DND-41 (cell line): ENCODE measurements at regions not wholly inside any gene's neighbourhood (a gene's known extent, or its start where the extent isn't known, plus 50 kb on each side); places are given as distances from the start of the nearest gene placed in this dataset.

Experiments
- ATAC-seq: fragments of 200-7000 bp; cut with Tn5 transposase; 3 replicates; pipeline ENCODE4 v1.9.1; 2021; ENCODE audit warnings: low read depth; ENCODE audit not compliant: insufficient read depth
- DNase-seq: peaks from one replicate; pipeline ENCODE4 v3.0.0-alpha.2; 2020
- H2AFZ ChIP-seq: 2 replicates; pipeline ENCODE4 v1.6.0; 2012; ENCODE audit warnings: low read depth, low read length
- H3K27ac ChIP-seq: 2 replicates; pipeline ENCODE4 v1.5.1; 2012; ENCODE audit warnings: low read length, inconsistent platforms
- H3K27me3 ChIP-seq: fragments of 200-600 bp; sonication (generic); 2 replicates; pipeline ENCODE4 v1.6.0; 2012; ENCODE audit warnings: low read length, mild to moderate bottlenecking, inconsistent platforms; ENCODE audit not compliant: insufficient read depth, poor library complexity
- H3K36me3 ChIP-seq: 2 replicates; pipeline ENCODE4 v1.5.1; 2012; ENCODE audit warnings: low read length, inconsistent platforms; ENCODE audit not compliant: insufficient read depth
- H3K4me1 ChIP-seq: 2 replicates; pipeline ENCODE4 v1.5.1; 2012; ENCODE audit warnings: mild to moderate bottlenecking, low read length; ENCODE audit not compliant: insufficient read depth
- H3K4me2 ChIP-seq: 2 replicates; pipeline ENCODE4 v1.6.0; 2012; ENCODE audit warnings: mild to moderate bottlenecking, moderate library complexity, low read length, inconsistent platforms; ENCODE audit not compliant: insufficient read depth
- H3K4me3 ChIP-seq, 2 experiments: fragments of 200-600 bp in 1 of 2; shearing (Covaris generic) in 1 of 2; 2 replicates each; pipeline ENCODE4 v1.5.1; 2012 to 2016; ENCODE audit warnings: inconsistent platforms in 2 of 2, low read length in 2 of 2, mild to moderate bottlenecking in 2 of 2, low read depth in 1 of 2, moderate library complexity in 1 of 2
- H3K79me2 ChIP-seq: 2 replicates; pipeline ENCODE4 v1.6.0; 2012; ENCODE audit warnings: low read length, inconsistent platforms; ENCODE audit not compliant: insufficient read depth
- H3K9ac ChIP-seq: 2 replicates; pipeline ENCODE4 v1.6.0; 2012; ENCODE audit warnings: low read depth, mild to moderate bottlenecking, inconsistent platforms, low read length, moderate library complexity
- H3K9me3 ChIP-seq: 2 replicates; pipeline ENCODE4 v1.5.1; 2012; ENCODE audit warnings: low read length, moderate library complexity, mild to moderate bottlenecking, inconsistent platforms; ENCODE audit not compliant: insufficient read depth, severe bottlenecking
- H4K20me1 ChIP-seq: 2 replicates; pipeline ENCODE4 v1.6.0; 2012; ENCODE audit warnings: low read length; ENCODE audit not compliant: insufficient read depth
- CTCF ChIP-seq: IDR thresholded peaks from 2 replicates; pipeline ENCODE4 v1.5.1; 2012; ENCODE audit warnings: borderline replicate concordance, low read length, moderate library complexity, mild to moderate bottlenecking; ENCODE audit not compliant: poor library complexity, severe bottlenecking; ENCODE audit errors: extremely low read depth
- EZH2 ChIP-seq: IDR thresholded peaks from 3 replicates; pipeline ENCODE4 v1.6.1; 2012; ENCODE audit warnings: borderline replicate concordance, low read depth, mild to moderate bottlenecking, moderate library complexity, low read length, inconsistent platforms; ENCODE audit not compliant: severe bottlenecking

- H2AFZ ChIP-seq, result no peak overlapping the region
- no peaks in the 10 kb centered on the region for H3K4me1 ChIP-seq
- TF ChIP-seq CTCF, result no peak
- TF ChIP-seq EZH2, result no peak
- H3K9me3 ChIP-seq, result no peaks in the 10 kb centered on the region
- H3K36me3 ChIP-seq, result no peaks in the 10 kb centered on the region
- DNase-seq (no peak), ATAC-seq (no peak)
- no peak overlapping the region for H3K27ac ChIP-seq
- no peak overlapping the region for H3K9ac ChIP-seq
- H4K20me1 ChIP-seq, result no peaks in the 10 kb centered on the region
- no peak overlapping the region for H3K4me3 ChIP-seq
- H3K27me3 ChIP-seq, result no peaks in the 10 kb centered on the region
- H3K79me2 ChIP-seq, result no peaks in the 10 kb centered on the region
- no peak overlapping the region for H3K4me2 ChIP-seq
These were observed 95.5 kb downstream of the ARF6 start for GRCh38 chr14:49988080-49988990.

- no peak for ATAC-seq
- Histone ChIP-seq H3K79me2 (no peaks in the 10 kb centered on the region), H3K9me3 (no peaks in the 10 kb centered on the region), H3K4me1 (no peaks in the 10 kb centered on the region), H3K36me3 (no peaks in the 10 kb centered on the region), H3K27ac (no peak overlapping the region), H3K9ac (no peak overlapping the region), H4K20me1 (no peaks in the 10 kb centered on the region), H2AFZ (no peak overlapping the region), H3K4me3 (no peak overlapping the region), H3K4me2 (no peak overlapping the region), H3K27me3 (no peaks in the 10 kb centered on the region)
- DNase-seq, result no peak
- no peak for TF ChIP-seq CTCF
- TF ChIP-seq EZH2, result no peak
These were observed 97.1 kb downstream of the ARF6 start for GRCh38 chr14:49989966-49990365.

GRCh38 chr14:49991491-49991890, 98.6 kb downstream of the ARF6 start:
- H4K20me1 ChIP-seq, result no peaks in the 10 kb centered on the region
- H3K4me2 ChIP-seq, result no peak overlapping the region
- no peak overlapping the region for H3K27ac ChIP-seq
- H3K9me3 ChIP-seq, result no peaks in the 10 kb centered on the region
- no peaks in the 10 kb centered on the region for H3K4me1 ChIP-seq
- TF ChIP-seq EZH2 (no peak), CTCF (no peak)
- H3K4me3 ChIP-seq, result no peak overlapping the region
- no peak overlapping the region for H3K9ac ChIP-seq
- no peaks in the 10 kb centered on the region for H3K27me3 ChIP-seq
- DNase-seq (no peak), ATAC-seq (no peak)
- H3K36me3 ChIP-seq, result no peaks in the 10 kb centered on the region
- no peaks in the 10 kb centered on the region for H3K79me2 ChIP-seq
- H2AFZ ChIP-seq, result no peak overlapping the region
